ENCODE measurements at regions not wholly inside any gene's neighbourhood (a gene's known extent, or its start where the extent isn't known, plus 50 kb on each side); places are given as distances from the start of the nearest gene placed in this dataset.
"Not testable (repeated sequence)": the region's sequence is repeated elsewhere in the genome, so short reads cannot be mapped to it uniquely, and the experiment has no call there.

DNA sequence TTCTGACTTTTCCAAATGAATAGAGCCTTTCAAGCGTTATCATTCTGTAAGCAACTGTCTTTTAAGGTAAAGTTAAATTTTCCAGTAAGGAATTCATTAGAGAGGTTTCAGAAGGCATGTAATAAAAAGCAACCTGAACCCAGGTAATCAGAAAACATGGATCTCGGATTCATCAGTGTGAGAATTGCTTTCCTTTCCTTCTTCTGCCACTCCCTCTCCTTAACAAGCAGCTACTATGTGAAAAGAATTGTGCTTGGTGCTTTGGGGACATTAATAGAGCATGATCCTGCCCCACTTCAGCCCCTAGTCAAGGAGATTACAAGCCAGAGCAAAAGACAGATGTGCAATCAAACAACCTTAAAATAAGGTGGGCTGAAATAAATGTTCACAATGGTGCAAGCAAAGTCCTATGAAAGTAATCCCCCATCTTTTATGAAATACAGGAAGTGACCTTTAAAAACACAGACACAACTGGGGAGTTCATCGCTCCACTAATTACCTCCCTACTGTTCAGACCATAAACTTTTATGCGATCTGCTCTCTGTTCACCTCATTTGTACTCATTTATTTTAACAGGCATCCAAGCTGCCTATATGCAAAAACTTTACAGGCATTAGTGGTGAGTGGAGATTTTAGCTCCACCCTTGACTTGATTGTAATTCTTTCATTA, 122.9 kb upstream of the RASGEF1B start:
- no peaks in the 10 kb centered on the region for H3K9me3 ChIP-seq
- H3K27me3 ChIP-seq = no peaks in the 10 kb centered on the region
- no peak for DNase-seq (ENCODE audit: extremely low spot score)
- no peak overlapping the region for H3K27ac ChIP-seq (replicated peaks in 1 of 4)
- 87% methylated on average over 4 of the region's 4 CpGs for WGBS
- H3K4me3 ChIP-seq = no peak overlapping the region
- TF ChIP-seq, protein P1, sequence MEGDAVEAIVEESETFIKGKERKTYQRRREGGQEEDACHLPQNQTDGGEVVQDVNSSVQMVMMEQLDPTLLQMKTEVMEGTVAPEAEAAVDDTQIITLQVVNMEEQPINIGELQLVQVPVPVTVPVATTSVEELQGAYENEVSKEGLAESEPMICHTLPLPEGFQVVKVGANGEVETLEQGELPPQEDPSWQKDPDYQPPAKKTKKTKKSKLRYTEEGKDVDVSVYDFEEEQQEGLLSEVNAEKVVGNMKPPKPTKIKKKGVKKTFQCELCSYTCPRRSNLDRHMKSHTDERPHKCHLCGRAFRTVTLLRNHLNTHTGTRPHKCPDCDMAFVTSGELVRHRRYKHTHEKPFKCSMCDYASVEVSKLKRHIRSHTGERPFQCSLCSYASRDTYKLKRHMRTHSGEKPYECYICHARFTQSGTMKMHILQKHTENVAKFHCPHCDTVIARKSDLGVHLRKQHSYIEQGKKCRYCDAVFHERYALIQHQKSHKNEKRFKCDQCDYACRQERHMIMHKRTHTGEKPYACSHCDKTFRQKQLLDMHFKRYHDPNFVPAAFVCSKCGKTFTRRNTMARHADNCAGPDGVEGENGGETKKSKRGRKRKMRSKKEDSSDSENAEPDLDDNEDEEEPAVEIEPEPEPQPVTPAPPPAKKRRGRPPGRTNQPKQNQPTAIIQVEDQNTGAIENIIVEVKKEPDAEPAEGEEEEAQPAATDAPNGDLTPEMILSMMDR (IDR thresholded peaks at IDR 0.05) = no peak
- TF ChIP-seq EP300 (IDR thresholded peaks at IDR 0.05) (no peak), POLR2AphosphoS5 (IDR thresholded peaks at IDR 0.05) (no peak), POLR2A (IDR thresholded peaks at IDR 0.05; ENCODE audit: low read depth) (no peak)
- no peaks in the 10 kb centered on the region for H3K36me3 ChIP-seq
- intact Hi-C loops (cut with DNase I) = no loop called here
- H3K4me1 ChIP-seq = peaks cover 9 to 16% (median 13%) of the 10 kb centered on the region in 4 donors

DNA sequence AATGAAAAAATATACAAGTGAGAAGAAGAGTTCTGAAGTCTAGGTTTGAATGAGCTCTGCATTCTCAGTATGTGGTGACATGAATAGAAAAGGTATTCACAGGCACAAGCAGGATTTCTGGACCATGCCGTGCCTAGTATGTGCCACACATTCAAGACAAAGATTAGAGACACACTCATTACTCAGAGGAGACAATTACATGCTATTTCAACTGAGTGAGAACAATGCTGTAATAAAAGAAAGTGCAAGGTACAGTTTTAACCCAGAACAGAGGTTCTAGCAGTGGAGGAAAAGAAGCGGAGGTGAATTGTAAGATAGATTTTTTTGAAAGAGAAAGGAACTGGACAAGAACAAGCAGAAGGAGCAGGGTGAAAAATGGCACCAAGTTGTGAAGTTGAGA, 121.0 kb upstream of the RASGEF1B start:
- Histone ChIP-seq H3K9me3 (no peaks in the 10 kb centered on the region), H3K27me3 (no peaks in the 10 kb centered on the region), H3K36me3 (no peaks in the 10 kb centered on the region), H3K4me1 (peaks cover 9 to 16% (median 13%) of the 10 kb centered on the region in 4 donors), H3K27ac (replicated peaks in 1 of 4) (no peak overlapping the region), H3K4me3 (no peak overlapping the region)
- TF ChIP-seq EP300 (IDR thresholded peaks at IDR 0.05) (no peak), POLR2AphosphoS5 (IDR thresholded peaks at IDR 0.05) (no peak), POLR2A (IDR thresholded peaks at IDR 0.05; ENCODE audit: low read depth) (no peak)
- TF ChIP-seq, protein P1 (IDR thresholded peaks at IDR 0.05) = no peak
- 94% methylated on average over 2 of the region's 2 CpGs for WGBS
- intact Hi-C loops (cut with DNase I) = no loop called here
- no peak for DNase-seq (ENCODE audit: extremely low spot score)

DNA sequence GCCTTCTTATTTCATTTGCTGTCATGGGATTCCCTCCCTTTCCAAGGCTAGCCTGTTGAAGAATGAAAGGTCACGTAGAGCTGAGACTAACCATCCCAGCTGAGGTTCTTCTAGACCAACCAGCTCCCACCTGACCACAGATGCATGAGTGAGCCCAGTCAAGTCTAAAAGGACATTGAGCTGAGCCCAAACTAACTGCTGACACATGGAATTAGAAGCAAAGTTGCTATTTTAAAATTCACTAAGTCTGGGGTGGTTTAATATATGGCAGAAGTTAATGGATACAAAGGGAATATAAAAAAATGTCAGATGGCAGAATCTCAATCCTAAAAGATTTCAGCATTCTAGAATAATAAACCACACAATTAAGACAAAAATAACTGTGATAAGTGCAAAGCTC, 118.9 kb upstream of the RASGEF1B start:
- TF ChIP-seq POLR2A (IDR thresholded peaks at IDR 0.05; ENCODE audit: low read depth) = no peak
- TF ChIP-seq, protein P1 (IDR thresholded peaks at IDR 0.05) = no peak
- TF ChIP-seq EP300 (IDR thresholded peaks at IDR 0.05) = no peak
- TF ChIP-seq POLR2AphosphoS5 (IDR thresholded peaks at IDR 0.05) = no peak
- intact Hi-C loops (cut with DNase I) = no loop called here
- H3K9me3 ChIP-seq = no peaks in the 10 kb centered on the region

DNA sequence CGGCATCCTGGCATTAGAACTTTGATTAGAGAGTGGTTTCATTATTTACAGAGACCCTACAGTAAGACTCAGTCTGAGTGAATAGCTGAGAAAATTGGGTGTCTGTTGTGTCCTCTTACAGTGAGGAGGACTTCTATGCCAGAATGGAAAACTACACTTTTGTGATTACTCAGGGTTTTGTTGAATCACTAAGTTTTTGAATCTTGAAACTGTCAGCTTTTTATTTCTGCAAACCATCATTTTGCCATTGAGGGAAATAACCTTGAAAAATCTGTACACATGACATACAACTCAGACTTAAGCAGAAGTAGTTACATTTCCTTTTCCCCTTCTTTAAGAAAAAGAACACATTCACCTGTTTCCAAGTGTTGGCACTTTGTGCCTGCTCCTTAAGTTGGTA, 117.6 kb upstream of the RASGEF1B start:
- H3K27ac ChIP-seq (replicated peaks in 1 of 4) = no peak overlapping the region
- TF ChIP-seq, protein P1 (IDR thresholded peaks at IDR 0.05) = no peak
- TF ChIP-seq POLR2AphosphoS5 (IDR thresholded peaks at IDR 0.05) (no peak), EP300 (IDR thresholded peaks at IDR 0.05) (no peak)
- 95% methylated on average over 1 of the region's 1 CpG for WGBS
- no peak for DNase-seq (ENCODE audit: extremely low spot score)
- H3K4me3 ChIP-seq = no peak overlapping the region
- H3K9me3 ChIP-seq = no peaks in the 10 kb centered on the region
- no peaks in the 10 kb centered on the region for H3K4me1 ChIP-seq
- H3K27me3 ChIP-seq = no peaks in the 10 kb centered on the region
- H3K36me3 ChIP-seq = no peaks in the 10 kb centered on the region
- intact Hi-C loops (cut with DNase I) = no loop called here

More for the DNA sequence above, 118.9 kb upstream of the RASGEF1B start:
- Histone ChIP-seq H3K4me1 (peaks cover 7 to 8% (median 8%) of the 10 kb centered on the region in 4 donors), H3K27me3 (no peaks in the 10 kb centered on the region), H3K27ac (replicated peaks in 1 of 4) (no peak overlapping the region), H3K4me3 (no peak overlapping the region), H3K36me3 (no peaks in the 10 kb centered on the region)
- WGBS = 100% methylated on average over 1 of the region's 1 CpG
- no peak for DNase-seq (ENCODE audit: extremely low spot score)

- H3K4me3 ChIP-seq = no peak overlapping the region
- DNase-seq (ENCODE audit: extremely low spot score) = no peak
- no peaks in the 10 kb centered on the region for H3K9me3 ChIP-seq
- no peak overlapping the region for H3K27ac ChIP-seq (replicated peaks in 1 of 4)
- no peak for TF ChIP-seq POLR2A (IDR thresholded peaks at IDR 0.05; ENCODE audit: low read depth)
- WGBS = 93% methylated on average over 3 of the region's 3 CpGs
- no peaks in the 10 kb centered on the region for H3K36me3 ChIP-seq
- H3K27me3 ChIP-seq = no peaks in the 10 kb centered on the region
- intact Hi-C loops (cut with DNase I) = no loop called here
- no peaks in the 10 kb centered on the region for H3K4me1 ChIP-seq
These were observed 115.0 kb upstream of the RASGEF1B start for GRCh38 chr4:81586706-81587105.

DNA sequence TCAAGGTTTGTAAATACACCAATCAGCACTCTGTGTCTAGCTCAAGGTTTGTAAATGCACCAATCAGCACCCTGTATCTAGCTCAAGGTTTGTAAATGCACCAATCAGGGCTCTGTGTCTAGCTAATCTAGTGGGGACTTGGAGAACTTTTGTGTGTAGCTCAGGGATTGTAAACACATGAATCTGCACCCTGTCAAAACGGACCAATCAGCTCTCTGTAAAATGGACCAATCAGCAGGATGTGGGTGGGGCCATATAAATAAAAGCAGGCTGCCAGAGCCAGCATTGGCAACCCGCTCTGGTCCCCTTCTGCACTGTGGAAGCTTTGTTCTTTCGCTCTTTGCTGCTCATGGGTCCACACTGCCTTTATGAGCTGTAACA, 109.3 kb upstream of the RASGEF1B start:
- H3K4me1 ChIP-seq; H3K9me3 ChIP-seq; DNase-seq (ENCODE audit: extremely low spot score); H3K27me3 ChIP-seq; H3K36me3 ChIP-seq; intact Hi-C loops (cut with DNase I); H3K27ac ChIP-seq (replicated peaks in 1 of 4); H3K4me3 ChIP-seq: not testable (repeated sequence)
- 97% methylated on average over 3 of the region's 3 CpGs for whole genome bisulfite sequencing
